PFSK-1 (cell line): ENCODE measurements at regions not wholly inside any gene's neighbourhood (a gene's known extent, or its start where the extent isn't known, plus 50 kb on each side); places are given as distances from the start of the nearest gene placed in this dataset.

Experiments
- POLR2AphosphoS5 ChIP-seq: IDR thresholded peaks from 2 replicates; pipeline ENCODE4 v1.6.1; 2012; ENCODE audit warnings: low read depth, mild to moderate bottlenecking, control low read depth, low read length, moderate library complexity
- TF ChIP-seq, protein P1 (sequence below), 2 experiments: IDR thresholded peaks; 2 replicates each; pipeline versions ENCODE4 v1.6.1 to v1.8.0; 2011 to 2012; ENCODE audit warnings: low read depth in 2 of 2, low read length in 2 of 2, control low read depth in 1 of 2, inconsistent platforms in 1 of 2, mild to moderate bottlenecking in 1 of 2, moderate library complexity in 1 of 2; ENCODE audit not compliant: insufficient read depth in 1 of 2

DNA sequence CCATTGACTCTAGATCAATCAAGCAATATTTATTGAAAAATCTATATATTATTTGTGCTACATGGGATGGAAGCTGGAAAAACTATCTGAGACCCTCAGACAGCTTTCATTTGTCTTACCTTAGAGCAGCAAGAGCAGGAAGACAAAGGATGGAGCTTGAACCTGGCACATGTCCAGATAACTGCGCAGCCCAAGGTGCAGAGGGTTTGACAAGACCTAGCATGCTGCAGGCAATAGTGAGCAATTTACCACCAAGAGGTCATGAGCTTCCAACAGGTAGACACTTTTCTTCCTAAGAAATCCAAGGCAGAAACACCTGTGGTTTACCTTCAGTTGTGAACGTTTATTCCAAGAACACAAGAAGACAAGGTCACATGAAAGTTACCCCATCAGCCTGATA is 214.7 kb upstream of the NECTIN3 start:
- no peak for TF ChIP-seq POLR2AphosphoS5
- TF ChIP-seq, protein P1, sequence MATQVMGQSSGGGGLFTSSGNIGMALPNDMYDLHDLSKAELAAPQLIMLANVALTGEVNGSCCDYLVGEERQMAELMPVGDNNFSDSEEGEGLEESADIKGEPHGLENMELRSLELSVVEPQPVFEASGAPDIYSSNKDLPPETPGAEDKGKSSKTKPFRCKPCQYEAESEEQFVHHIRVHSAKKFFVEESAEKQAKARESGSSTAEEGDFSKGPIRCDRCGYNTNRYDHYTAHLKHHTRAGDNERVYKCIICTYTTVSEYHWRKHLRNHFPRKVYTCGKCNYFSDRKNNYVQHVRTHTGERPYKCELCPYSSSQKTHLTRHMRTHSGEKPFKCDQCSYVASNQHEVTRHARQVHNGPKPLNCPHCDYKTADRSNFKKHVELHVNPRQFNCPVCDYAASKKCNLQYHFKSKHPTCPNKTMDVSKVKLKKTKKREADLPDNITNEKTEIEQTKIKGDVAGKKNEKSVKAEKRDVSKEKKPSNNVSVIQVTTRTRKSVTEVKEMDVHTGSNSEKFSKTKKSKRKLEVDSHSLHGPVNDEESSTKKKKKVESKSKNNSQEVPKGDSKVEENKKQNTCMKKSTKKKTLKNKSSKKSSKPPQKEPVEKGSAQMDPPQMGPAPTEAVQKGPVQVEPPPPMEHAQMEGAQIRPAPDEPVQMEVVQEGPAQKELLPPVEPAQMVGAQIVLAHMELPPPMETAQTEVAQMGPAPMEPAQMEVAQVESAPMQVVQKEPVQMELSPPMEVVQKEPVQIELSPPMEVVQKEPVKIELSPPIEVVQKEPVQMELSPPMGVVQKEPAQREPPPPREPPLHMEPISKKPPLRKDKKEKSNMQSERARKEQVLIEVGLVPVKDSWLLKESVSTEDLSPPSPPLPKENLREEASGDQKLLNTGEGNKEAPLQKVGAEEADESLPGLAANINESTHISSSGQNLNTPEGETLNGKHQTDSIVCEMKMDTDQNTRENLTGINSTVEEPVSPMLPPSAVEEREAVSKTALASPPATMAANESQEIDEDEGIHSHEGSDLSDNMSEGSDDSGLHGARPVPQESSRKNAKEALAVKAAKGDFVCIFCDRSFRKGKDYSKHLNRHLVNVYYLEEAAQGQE (IDR thresholded peaks at IDR 0.05; ENCODE audit: insufficient read depth in 1 of 2, low read depth in 2 of 2, low read length in 2 of 2), result no peak
